T-helper 2 cell treated with Interferon-gamma antibody and Interleukin-4, amounts not matched to agents 5 μg/mL and 100 μg/mL, for 36 hours (primary cell): ENCODE measurements at regions not wholly inside any gene's neighbourhood (a gene's known extent, or its start where the extent isn't known, plus 50 kb on each side); places are given as distances from the start of the nearest gene placed in this dataset.

Source experiments
- DNase-seq: peaks from one replicate; pipeline ENCODE4 v3.0.0; 2021; ENCODE audit warnings: low spot score
- H3K27ac Mint-ChIP-seq: one replicate; pipeline ENCODE4 v1.8.0; 2021; ENCODE audit warnings: mild to moderate bottlenecking, mixed read lengths
- H3K27me3 Mint-ChIP-seq: one replicate; pipeline ENCODE4 v1.8.0; 2021; ENCODE audit warnings: low read depth, mixed read lengths
- H3K36me3 Mint-ChIP-seq: one replicate; pipeline ENCODE4 v1.8.0; 2021; ENCODE audit warnings: low read depth, mixed read lengths
- H3K4me1 Mint-ChIP-seq: one replicate; pipeline ENCODE4 v1.8.0; 2021; ENCODE audit warnings: low read depth, mixed read lengths
- H3K4me3 Mint-ChIP-seq: one replicate; pipeline ENCODE4 v1.8.0; 2022; ENCODE audit warnings: mild to moderate bottlenecking, moderate library complexity, mixed read lengths
- H3K9me3 Mint-ChIP-seq: one replicate; pipeline ENCODE4 v1.8.0; 2021; ENCODE audit warnings: mixed read lengths

DNA sequence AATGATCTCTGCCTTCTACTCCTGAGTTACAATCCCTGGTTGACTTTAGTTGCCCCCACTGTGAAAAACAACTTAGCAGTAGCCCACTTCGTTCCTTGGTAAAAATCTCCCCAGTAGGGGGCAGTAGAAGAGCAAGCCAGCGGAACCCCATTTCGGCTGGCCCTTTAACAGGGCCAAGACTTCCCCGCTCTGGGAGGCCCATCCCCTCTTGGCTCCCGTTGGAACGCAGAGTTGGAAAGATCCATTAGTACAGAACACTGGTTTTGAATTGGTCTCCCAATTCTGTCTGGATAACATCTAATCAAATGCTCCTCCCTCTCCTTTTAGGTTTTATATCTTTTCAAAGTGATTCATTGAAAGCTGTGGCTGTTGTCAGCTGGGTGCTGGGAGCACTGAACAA, 1133.3 kb downstream of the BCL11B start:
- peak overlapping the region; percentile 56 for H3K4me3 Mint-ChIP-seq
- no peaks in the 10 kb centered on the region for H3K27me3 Mint-ChIP-seq
- peaks cover 73% of the 10 kb centered on the region for H3K4me1 Mint-ChIP-seq
- H3K9me3 Mint-ChIP-seq = no peaks in the 10 kb centered on the region
- no peaks in the 10 kb centered on the region for H3K36me3 Mint-ChIP-seq
- H3K27ac Mint-ChIP-seq = peak overlapping the region; percentile 49
- peak; percentile 53 for DNase-seq

DNA sequence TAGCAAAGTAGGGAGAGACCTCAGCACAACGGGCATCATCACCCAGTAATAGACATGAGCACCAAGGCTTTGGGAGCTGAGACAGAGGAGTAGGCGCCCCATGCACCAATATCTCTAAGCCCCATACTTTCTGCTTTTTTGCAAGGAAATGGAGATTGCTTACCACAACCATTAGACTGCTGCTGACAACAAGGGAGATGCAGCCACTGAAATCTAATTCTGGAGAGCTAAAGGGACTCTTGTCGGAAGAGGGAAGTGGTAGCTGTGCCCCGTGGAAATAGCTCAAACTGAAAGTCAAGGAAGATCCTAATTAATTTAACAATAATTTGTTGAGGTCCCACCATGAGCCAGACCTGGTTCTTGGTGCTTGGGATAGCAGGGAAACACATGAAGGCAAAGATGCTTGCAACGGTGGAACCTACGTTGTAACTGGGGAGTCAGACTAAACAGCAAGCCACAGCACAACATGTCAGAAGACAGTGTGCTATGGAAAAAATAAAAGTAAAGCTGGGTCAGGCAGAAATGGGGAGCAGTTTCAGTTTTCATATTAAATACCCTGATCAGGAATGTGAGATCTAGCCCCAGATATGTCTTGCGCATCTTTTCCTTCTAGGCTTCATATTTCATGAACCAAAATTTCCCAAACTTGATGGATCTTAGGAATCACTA, 1131.0 kb downstream of the BCL11B start:
- Mint-ChIP-seq H3K4me1 (peaks cover 75% of the 10 kb centered on the region), H3K9me3 (no peaks in the 10 kb centered on the region), H3K27me3 (no peaks in the 10 kb centered on the region), H3K4me3 (peak overlapping the region; percentile 75), H3K36me3 (no peaks in the 10 kb centered on the region), H3K27ac (peak overlapping the region; percentile 78)
- no peak for DNase-seq

DNA sequence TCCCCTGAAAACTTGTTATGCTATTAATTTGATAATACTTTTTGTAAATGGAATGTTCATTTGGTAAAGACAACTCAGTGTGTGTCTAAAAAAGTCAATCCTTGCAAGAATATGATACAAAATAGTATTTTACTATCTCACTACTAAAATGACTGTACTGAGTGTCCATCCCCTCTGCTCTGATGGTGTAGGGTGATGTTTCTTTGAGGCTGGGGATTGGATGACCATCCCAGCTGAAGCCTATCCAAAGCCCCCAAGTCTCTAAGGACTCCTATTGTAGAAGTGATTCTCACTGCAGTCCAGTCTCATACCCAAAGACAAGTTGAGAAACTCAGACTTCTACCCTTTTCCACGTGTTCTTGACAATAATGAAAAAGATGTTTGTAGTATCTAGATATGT, 1128.4 kb downstream of the BCL11B start:
- Mint-ChIP-seq H3K9me3 (no peaks in the 10 kb centered on the region), H3K27me3 (no peaks in the 10 kb centered on the region), H3K4me3 (no peak overlapping the region), H3K4me1 (peaks cover 54% of the 10 kb centered on the region), H3K27ac (no peak overlapping the region), H3K36me3 (no peaks in the 10 kb centered on the region)
- no peak for DNase-seq

- no peak overlapping the region for H3K4me3 Mint-ChIP-seq
- H3K36me3 Mint-ChIP-seq = no peaks in the 10 kb centered on the region
- DNase-seq = no peak
- H3K9me3 Mint-ChIP-seq = no peaks in the 10 kb centered on the region
- H3K4me1 Mint-ChIP-seq = peaks cover 41% of the 10 kb centered on the region
- no peak overlapping the region for H3K27ac Mint-ChIP-seq
- no peaks in the 10 kb centered on the region for H3K27me3 Mint-ChIP-seq
Observed at GRCh38 chr14:98144964-98145363, 1127.0 kb downstream of the BCL11B start.

- no peak overlapping the region for H3K4me3 Mint-ChIP-seq
- no peaks in the 10 kb centered on the region for H3K27me3 Mint-ChIP-seq
- peaks cover 10% of the 10 kb centered on the region for H3K9me3 Mint-ChIP-seq
- H3K27ac Mint-ChIP-seq = no peak overlapping the region
- peaks cover 4% of the 10 kb centered on the region for H3K36me3 Mint-ChIP-seq
- DNase-seq = no peak
- peaks cover 33% of the 10 kb centered on the region for H3K4me1 Mint-ChIP-seq
Observed at GRCh38 chr14:98146416-98146815, 1125.6 kb downstream of the BCL11B start.

GRCh38 chr14:98154254-98154653, 1117.7 kb downstream of the BCL11B start:
- Mint-ChIP-seq H3K9me3 (peaks cover 10% of the 10 kb centered on the region), H3K4me3 (no peak overlapping the region), H3K27ac (no peak overlapping the region), H3K27me3 (no peaks in the 10 kb centered on the region), H3K36me3 (peaks cover 4% of the 10 kb centered on the region), H3K4me1 (peaks cover 12% of the 10 kb centered on the region)
- DNase-seq = no peak

DNA sequence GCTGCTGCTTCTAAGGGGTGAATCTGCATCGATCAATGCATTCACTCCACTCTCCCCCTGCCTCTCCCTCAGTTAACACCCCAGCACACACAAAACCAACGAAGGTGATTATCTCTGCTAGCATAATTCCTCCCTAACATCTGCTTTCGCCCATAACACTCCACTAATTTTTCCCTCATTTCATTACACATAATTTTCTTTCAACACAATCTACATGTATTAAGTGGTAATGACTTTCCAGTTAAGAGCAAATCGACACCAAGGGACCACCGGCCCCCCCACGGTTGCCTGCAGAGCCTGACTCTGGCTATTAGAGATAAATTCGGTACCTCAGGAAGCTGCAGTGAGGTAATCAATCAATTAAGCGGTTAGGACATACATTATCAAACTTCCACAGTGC, 1115.6 kb downstream of the BCL11B start:
- Mint-ChIP-seq H3K36me3 (no peaks in the 10 kb centered on the region), H3K27me3 (no peaks in the 10 kb centered on the region)

GRCh38 chr14:98160901-98161300, 1111.1 kb downstream of the BCL11B start:
- H3K4me1 Mint-ChIP-seq = peaks cover 20% of the 10 kb centered on the region
- no peak overlapping the region for H3K27ac Mint-ChIP-seq
- no peak overlapping the region for H3K4me3 Mint-ChIP-seq
- no peaks in the 10 kb centered on the region for H3K27me3 Mint-ChIP-seq
- no peaks in the 10 kb centered on the region for H3K9me3 Mint-ChIP-seq
- no peaks in the 10 kb centered on the region for H3K36me3 Mint-ChIP-seq
- DNase-seq = no peak

More for the DNA sequence above, 1115.6 kb downstream of the BCL11B start:
- H3K4me3 Mint-ChIP-seq = no peak overlapping the region
- DNase-seq = no peak
- H3K27ac Mint-ChIP-seq = no peak overlapping the region
- H3K4me1 Mint-ChIP-seq = peaks cover 10% of the 10 kb centered on the region
- no peaks in the 10 kb centered on the region for H3K9me3 Mint-ChIP-seq

DNA sequence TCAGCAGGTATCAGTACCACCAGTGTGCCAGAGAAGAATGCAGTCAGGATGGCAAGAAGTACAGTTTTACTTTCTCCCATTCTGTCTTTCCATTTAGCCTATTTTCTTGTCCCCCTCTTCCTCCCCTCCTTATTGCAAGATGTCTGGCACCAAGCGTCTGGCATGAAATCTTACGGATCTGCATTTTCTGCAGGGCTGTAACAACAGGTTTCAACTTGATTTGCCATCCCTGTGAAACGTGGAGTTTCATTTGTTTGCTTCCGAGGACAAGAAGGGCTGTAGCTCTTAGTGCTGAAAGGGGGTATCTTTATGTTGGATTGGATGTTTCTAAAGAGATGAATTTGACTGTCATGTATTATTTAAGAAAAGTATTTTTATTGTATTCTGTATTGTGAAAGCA, 1110.6 kb downstream of the BCL11B start:
- H3K27ac Mint-ChIP-seq = no peak overlapping the region

DNA sequence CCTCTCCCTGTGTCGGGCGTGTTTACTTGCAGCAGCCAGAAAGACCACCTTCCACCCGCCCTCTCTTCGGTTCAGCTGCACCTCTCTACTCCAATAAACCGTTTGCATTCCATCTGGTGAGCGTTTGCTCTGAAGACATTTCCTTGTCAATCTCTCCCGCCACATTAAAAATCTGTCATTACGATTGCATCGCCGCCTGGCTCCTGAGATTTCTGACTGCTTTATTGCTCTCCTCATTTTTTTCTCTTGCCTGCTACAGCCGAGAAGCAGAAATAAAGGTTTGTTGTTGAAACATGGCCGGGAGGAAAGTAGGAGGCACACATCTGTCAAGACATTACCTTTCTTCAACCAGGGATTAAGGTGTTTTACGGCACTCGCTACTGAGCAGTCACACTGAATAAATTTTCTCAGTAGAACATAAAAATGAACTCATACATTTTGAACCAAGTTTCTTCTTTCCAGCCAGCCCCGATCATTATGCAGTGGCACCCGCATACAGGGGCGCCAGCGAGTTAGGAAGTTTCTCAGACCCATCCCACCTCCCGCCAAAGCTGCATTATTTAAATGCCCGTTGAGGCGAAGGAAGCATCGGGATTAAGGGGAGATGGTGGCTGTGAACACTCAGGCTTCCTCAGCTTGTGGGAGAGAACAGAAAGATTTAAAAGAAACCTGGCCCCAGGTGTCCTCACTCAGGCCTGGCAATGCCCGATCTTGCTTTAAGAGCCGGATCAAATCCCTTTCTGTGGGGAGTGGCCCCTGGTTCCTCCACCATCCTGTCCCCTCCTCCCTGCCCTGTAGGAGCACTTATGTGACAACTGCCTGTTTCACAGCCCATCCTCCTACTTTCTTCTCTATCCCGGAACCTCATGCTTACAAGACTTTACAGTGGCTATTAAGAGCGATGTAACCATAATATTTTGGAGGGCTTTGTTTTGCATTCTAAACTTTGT, 1108.9 kb downstream of the BCL11B start:
- Mint-ChIP-seq H3K4me3 (no peak overlapping the region), H3K36me3 (peaks cover under 1% of the 10 kb centered on the region), H3K27ac (no peak overlapping the region), H3K9me3 (peaks cover 1% of the 10 kb centered on the region), H3K27me3 (no peaks in the 10 kb centered on the region), H3K4me1 (peaks cover 26% of the 10 kb centered on the region)
- DNase-seq = no peak

More for the DNA sequence above, 1110.6 kb downstream of the BCL11B start:
- H3K9me3 Mint-ChIP-seq = no peaks in the 10 kb centered on the region
- H3K4me3 Mint-ChIP-seq = no peak overlapping the region
- H3K4me1 Mint-ChIP-seq = peaks cover 18% of the 10 kb centered on the region
- H3K36me3 Mint-ChIP-seq = no peaks in the 10 kb centered on the region
- no peaks in the 10 kb centered on the region for H3K27me3 Mint-ChIP-seq
- DNase-seq = no peak

DNA sequence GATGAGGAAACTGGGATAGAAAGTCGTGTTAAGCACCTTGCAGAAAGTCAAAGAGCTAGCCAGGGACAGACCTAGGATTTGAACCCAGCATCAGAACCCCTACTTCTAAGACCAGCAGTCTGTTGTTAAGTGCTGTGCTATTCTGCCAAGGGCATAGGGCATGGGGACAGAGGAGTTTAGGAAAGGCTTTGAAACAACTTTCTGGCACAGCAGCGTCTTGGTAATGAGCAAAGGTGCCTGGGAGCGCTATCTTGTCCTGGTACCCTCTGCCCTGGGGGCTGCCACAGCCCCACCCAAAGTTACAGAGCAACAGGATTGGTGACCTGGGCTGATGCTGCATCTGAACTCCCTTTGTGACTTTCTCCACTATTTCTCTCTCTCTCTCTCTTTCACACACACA, 1108.1 kb downstream of the BCL11B start:
- peaks cover 8% of the 10 kb centered on the region for H3K36me3 Mint-ChIP-seq
- H3K9me3 Mint-ChIP-seq = peaks cover 9% of the 10 kb centered on the region
- DNase-seq = no peak
- H3K4me1 Mint-ChIP-seq = peaks cover 34% of the 10 kb centered on the region
- H3K27me3 Mint-ChIP-seq = no peaks in the 10 kb centered on the region
- no peak overlapping the region for H3K4me3 Mint-ChIP-seq
- H3K27ac Mint-ChIP-seq = peak overlapping the region; percentile 16

DNA sequence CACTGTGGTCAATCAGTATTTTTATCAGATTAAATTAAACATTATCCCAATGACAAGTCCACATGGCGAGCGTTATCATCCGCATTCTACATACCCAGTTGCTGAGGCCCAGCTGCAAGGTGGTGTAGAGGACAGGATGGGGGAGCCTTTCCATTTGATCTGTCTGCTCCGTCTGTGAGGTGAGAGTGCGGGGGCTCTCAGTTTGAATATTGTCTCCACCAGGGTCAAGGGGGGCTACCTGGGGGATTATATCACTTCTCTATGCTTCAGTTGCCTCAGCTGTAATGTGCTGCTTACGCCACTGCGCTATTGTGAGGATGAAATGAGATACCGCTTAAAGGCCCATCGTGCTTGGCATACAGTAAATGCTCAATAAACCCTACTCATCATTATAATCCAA, 1106.0 kb downstream of the BCL11B start:
- Mint-ChIP-seq H3K27ac (no peak overlapping the region), H3K4me3 (no peak overlapping the region), H3K36me3 (peaks cover 18% of the 10 kb centered on the region), H3K4me1 (peaks cover 45% of the 10 kb centered on the region), H3K9me3 (peaks cover 13% of the 10 kb centered on the region), H3K27me3 (no peaks in the 10 kb centered on the region)
- DNase-seq = no peak

- DNase-seq = no peak
- H3K36me3 Mint-ChIP-seq = peaks cover 18% of the 10 kb centered on the region
- peak overlapping the region; percentile 3 for H3K4me3 Mint-ChIP-seq
- peaks cover 13% of the 10 kb centered on the region for H3K9me3 Mint-ChIP-seq
- peak overlapping the region; percentile 47 for H3K27ac Mint-ChIP-seq
- peaks cover 57% of the 10 kb centered on the region for H3K4me1 Mint-ChIP-seq
- no peaks in the 10 kb centered on the region for H3K27me3 Mint-ChIP-seq
Observed at GRCh38 chr14:98167275-98167674, 1104.7 kb downstream of the BCL11B start.

DNA sequence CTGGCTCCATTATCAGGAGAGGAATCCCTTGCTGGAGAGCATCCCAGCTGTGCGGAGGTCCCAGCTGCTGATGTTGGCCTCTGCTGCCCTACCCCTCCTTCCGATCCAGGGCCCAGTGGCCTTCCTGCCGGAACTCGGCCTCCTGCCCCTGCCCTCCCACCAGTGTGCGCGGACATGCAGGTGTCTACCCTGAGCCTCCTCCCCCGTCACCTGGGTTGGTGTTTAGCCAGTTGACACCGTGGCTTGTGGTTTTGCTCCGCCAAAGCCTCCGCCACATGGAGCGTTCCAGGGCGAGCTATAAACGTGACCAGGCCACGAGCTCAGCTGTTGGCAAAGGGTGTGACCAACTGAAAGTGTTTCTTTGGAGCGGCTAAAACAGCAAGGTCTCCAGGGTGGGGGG, 1104.3 kb downstream of the BCL11B start:
- H3K4me1 Mint-ChIP-seq = peaks cover 61% of the 10 kb centered on the region
- peak overlapping the region; percentile 47 for H3K27ac Mint-ChIP-seq
- no peaks in the 10 kb centered on the region for H3K27me3 Mint-ChIP-seq
- peaks cover 13% of the 10 kb centered on the region for H3K9me3 Mint-ChIP-seq
- peaks cover 18% of the 10 kb centered on the region for H3K36me3 Mint-ChIP-seq
- DNase-seq = no peak
- H3K4me3 Mint-ChIP-seq = no peak overlapping the region
